Activated CD4-positive, CD25-positive, alpha-beta regulatory T cell treated with anti-CD3 and anti-CD28 coated beads, Interleukin-2, amount 50 U/mL, for 24 hours (primary cell): ENCODE measurements at regions not wholly inside any gene's neighbourhood (a gene's known extent, or its start where the extent isn't known, plus 50 kb on each side); places are given as distances from the start of the nearest gene placed in this dataset.

ENCODE experiments used
- ATAC-seq, 2 donors: fragments of 150-1000 bp; cut with Tn5 transposase; one replicate each; pipeline ENCODE4 v1.10.0; 2021; ENCODE audit warnings: mild to moderate bottlenecking in 1 of 2, moderate library complexity in 1 of 2

GRCh38 chr6:40192516-40192915 lies 258.3 kb upstream of the MOCS1 start:
- no peak for ATAC-seq

- no peak for ATAC-seq
These were observed 254.7 kb upstream of the MOCS1 start for GRCh38 chr6:40188931-40189330.

DNA sequence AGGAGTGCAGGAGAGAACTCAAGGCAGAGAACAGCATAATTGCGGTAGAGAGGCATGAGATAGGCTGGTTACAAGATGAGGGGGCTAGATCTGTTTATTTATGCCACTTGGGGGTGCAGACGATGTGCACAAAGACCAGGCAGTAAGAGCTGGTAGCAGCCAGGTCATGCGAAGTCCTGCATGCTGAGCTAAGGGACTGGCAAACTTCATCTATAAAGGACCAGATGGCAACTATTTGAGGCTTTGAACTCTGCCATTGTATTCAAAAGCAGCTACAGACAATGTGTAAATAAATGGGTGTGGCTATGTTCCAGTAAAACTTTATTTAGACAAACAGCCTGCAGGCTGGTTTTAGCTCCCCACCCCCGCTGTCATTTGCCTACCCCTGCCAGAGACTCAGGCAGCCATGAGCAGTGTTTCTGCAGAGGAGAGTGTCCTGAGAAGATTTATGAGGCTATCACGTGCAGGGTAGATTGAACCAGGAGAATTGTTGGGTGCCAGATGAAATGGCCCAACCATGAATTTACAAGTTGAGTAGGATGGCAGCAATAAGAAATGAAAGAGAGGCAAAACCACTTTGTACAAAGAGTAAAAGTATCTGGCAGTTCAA lies 253.4 kb upstream of the MOCS1 start:
- no peak for ATAC-seq

- no peak for ATAC-seq
These were observed 251.2 kb upstream of the MOCS1 start for GRCh38 chr6:40185486-40185885.

GRCh38 chr6:40183902-40184301 lies 249.6 kb upstream of the MOCS1 start:
- no peak for ATAC-seq

GRCh38 chr6:40181367-40181766 lies 247.1 kb upstream of the MOCS1 start:
- ATAC-seq: no peak

DNA sequence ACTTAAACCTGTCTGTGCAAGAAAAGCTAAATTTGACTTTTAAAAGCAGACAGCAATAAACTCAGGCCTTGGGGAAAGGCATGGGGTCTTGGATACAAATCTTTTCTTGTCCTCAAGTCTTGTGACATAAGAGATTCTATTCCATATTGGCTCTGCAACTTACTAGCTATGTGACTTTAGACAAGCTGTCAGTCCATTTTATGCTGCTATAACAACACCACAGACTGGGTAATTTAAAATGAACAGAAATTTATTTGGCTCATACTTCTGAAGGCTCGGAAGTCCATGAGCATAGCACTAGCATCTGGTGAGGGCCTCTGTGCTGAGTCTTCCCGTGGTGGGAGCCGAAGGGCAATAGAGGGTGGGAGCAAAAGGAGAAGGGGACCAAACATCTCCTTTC lies 246.0 kb upstream of the MOCS1 start:
- ATAC-seq: no peak

- no peak for ATAC-seq
These were observed 245.2 kb upstream of the MOCS1 start for GRCh38 chr6:40179496-40179895.

DNA sequence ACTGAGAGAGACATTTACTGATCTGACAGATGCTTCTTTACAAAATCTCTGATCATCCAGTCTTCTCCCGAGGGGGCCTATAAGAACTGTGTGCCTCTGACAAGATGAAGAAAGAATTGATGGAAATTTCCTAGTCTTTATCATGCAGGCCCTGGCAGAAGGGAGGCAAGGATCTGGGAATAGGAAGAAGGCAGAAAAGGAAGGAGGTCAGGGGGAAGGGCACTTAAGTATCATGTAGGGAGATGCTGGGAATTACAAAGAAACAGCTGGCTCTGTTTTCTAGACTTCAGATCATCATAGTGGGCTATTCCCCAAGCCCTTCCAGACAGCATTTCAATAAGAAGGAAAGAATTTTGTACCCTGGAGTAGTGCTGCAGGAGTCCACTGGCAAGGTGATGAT lies 243.3 kb upstream of the MOCS1 start:
- no peak for ATAC-seq

DNA sequence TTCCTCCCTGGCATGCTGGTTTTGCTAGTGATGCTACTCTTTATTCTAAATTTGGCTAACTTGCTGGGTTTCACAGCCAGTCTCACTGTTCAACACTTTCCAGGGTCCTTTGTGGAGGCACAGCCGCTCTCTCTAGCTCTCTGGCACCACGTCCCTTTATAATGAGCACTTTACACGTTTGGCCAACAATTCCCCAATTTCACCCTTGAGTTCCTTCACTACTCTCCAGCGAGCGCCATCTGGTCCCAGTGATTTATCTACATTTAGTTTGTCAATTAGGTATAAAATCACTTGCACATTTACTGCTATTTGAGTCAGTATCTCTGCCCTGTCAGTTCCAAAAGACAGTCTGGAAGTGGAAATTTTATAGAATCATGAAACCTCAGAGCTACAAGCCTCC lies 241.9 kb upstream of the MOCS1 start:
- ATAC-seq: no peak

GRCh38 chr6:40172272-40172671 lies 238.0 kb upstream of the MOCS1 start:
- ATAC-seq: no peak

DNA sequence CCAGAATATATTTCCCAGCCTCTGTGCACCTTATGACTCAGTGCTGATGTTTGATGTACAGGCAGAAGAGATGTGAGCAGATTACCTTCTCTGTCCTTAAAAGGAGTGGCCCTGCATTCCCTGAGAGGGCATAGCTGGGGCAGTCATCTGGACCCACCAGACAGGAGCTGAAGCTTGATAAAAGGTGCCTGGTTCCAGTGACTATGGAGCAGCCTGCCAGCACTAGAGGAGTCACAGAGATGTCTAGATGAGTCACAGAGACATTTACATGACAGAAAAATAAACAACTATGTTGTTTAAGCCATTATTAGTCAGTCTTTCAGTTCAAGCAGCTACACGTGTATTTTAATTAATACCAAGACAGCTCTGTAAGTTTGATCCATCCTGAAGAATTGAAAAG lies 237.1 kb upstream of the MOCS1 start:
- no peak for ATAC-seq

- ATAC-seq: no peak
These were observed 236.6 kb upstream of the MOCS1 start for GRCh38 chr6:40170856-40171255.

DNA sequence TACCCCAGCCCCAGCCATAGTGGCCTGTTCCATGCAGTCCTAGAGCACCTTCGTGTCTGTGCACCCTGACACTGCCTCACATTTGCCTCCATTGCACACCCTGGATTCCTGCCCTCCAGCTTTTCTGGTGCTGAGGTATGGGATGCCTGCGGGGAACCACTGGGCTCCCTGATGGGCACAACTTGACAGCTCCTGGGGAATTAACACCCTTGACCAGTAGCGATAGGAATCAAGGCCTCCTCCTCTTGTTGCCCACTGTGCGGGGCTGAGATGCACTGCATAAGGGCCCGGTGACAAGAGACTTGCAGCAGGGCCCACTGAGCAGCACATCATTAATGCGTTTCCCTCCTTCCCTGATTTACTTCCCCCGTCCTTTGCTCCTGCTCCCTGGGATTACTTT lies 235.6 kb upstream of the MOCS1 start:
- no peak for ATAC-seq

DNA sequence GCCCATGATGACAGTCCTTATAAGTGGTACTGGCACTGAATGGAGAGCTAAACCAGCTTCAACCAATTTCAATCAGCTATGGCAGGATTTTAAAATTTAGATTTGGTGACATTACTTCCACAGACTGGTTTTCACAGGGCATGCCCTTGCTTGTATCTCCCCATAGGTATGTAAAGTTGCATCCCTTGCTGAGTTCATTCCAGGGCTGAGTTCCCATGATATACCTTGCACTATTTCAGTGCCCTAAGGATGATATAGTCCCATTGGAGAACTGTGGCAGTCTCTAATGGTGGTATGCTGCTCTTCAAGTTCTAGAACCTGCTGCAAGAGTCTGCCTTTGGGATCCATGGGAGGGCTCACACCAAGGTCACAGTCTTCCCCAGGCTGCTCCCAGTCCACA lies 232.7 kb upstream of the MOCS1 start:
- ATAC-seq: no peak

DNA sequence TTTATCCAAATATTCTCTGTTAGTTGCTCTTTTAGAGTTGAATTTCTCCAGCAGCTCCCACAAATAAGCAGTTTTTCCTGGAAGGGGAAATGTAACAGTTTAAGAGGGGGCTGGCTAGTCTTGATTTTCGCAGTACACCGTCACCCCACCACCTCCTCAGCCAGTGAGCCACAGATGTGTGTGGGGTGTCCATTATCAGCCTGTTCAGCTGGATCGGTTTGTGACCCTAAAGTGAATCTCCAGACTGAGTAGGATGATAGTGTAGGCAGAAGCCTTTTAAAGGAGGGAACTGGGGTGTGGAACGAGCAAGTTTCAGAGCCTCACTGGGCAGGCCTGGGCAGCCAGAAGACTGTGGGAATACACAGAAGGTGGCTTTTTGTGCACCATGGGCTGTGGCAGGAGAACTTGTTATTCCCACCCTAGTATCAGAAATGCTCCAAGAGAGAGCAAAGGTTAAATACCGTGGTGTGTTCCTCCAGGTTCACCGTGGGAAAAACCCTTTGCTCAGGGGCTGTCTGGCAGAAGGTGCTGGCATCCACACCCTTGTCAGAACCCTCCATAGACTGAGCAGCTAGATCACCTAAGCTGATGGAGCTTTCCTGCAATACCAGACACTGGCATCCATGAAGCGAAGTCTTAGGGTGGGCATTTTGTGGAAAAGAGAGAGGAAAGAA lies 230.9 kb upstream of the MOCS1 start:
- no peak for ATAC-seq

- no peak for ATAC-seq
These were observed 230.1 kb upstream of the MOCS1 start for GRCh38 chr6:40164345-40164755.

DNA sequence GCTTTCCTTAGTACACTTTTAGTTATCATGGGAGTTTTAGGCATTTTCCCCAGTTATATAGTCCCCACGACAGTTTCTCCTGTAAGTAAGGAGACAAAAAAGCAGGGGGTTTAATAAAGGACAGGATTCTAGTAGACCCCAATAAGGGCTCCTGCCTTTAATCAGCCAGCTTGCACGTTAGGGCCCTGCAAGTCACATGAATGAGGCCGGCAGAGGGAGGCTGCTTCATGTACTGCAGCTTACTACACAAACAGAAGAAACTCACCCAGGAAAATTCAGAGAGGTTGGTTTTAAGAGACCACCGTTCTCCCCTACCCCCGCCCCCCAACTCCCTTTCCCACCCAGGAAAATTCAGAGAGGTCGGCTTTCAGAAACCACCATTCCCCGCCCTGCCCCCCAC lies 229.7 kb upstream of the MOCS1 start:
- ATAC-seq: no peak

GRCh38 chr6:40162074-40162473 lies 227.8 kb upstream of the MOCS1 start:
- no peak for ATAC-seq

DNA sequence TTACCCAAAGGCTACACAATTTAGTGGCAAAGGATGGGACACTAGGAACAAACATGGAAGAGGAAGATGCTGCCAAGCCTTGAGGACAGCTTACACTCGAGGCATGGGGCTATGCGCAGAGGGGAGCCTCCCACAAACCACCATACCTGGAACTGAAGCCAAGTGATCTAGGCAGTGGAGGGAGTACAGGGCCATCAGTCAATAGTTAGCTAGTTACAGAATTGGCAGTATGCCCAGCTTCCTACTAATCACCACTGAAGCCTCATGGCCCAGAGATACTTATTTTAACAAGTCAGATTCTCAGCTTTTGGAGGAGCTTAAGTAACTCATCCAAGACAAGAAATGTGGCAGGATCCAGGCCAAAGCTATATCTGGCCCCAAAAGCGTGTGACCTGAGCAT lies 226.6 kb upstream of the MOCS1 start:
- ATAC-seq: no peak

DNA sequence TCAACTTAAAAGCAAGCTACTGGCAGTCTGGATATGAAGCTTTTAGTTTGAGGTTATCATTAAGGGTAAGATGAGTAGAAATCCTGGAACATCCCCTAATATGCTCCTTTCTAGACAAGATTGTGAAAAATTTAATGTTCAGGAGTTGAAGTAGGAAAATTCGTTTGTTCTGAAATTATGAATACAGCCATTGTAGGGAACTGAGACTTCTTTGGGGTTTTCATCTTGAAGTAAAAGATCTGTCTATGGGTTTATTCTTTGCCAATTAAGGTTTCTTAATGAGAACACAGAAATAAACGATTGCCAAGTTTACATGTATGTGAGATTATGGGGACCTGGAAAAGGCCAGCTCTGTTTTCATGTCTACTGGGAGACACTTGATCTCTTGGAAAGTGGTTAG lies 225.6 kb upstream of the MOCS1 start:
- ATAC-seq: no peak

- ATAC-seq: no peak
These were observed 218.6 kb upstream of the MOCS1 start for GRCh38 chr6:40152701-40153436.

GRCh38 chr6:40152196-40152595 lies 217.9 kb upstream of the MOCS1 start:
- no peak for ATAC-seq

DNA sequence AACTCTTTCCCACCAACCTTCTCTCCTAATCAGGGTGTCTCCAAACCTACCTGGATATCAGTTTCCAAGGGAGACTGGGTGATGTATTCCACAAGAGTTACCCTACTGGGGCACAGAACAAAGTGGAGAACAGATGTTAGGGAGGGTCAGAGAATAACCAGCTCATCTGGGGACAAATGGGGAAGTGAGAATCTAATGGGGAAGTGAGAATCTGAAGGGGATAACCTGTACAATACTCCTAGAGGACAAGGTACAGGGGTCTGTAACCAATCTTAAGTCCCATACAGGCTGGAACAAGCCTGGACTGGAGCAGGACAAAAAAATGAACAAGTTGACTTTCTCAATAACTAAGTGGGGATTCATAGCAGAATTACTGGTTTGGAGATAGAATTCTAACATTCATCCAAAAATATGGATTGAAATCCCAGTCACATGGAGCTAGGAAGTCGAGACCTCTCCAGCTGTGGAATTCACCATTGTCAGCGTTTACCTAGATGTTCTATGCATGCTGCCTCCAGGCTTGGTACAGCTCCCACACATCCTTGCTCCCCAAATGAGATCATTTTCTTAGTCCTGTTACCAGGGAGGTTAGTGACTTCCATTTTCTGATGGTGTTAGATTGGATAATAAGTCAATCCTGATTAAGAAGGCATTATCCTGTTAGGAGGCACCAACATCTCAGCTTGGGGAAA lies 214.8 kb upstream of the MOCS1 start:
- ATAC-seq: peak; percentile 28 to 45
